ENCODE measurements at regions not wholly inside any gene's neighbourhood (a gene's known extent, or its start where the extent isn't known, plus 50 kb on each side); places are given as distances from the start of the nearest gene placed in this dataset.
"Not testable (repeated sequence)": the region's sequence is repeated elsewhere in the genome, so short reads cannot be mapped to it uniquely, and the experiment has no call there.

DNA sequence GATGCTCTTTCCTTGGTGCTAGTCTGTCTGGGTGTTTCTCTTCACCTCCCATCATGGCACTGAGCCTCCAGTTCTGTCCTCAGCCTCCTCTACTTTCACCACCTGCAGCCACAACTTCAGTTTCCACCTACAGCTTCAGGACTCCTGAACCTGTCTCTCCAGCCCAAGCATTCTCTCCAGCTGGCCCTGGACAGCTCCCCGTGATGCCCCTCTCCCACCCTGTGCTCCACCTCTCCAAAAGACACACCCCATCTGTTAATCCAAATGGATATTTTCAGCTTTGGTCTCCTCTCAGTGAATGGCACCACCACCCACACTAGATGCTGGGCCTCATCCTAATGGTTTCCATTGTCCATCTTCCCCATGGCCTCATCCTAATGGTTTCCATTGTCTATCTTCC lies 79.5 kb upstream of the NEDD9 start:
- no peak for DNase-seq (ENCODE audit: low spot score in 2 of 2)
- no peak for FAIRE-seq

GRCh38 chr6:11309947-11310665 lies 77.6 kb upstream of the NEDD9 start:
- DNase-seq (ENCODE audit: low spot score in 2 of 2): no peak
- FAIRE-seq: no peak

DNA sequence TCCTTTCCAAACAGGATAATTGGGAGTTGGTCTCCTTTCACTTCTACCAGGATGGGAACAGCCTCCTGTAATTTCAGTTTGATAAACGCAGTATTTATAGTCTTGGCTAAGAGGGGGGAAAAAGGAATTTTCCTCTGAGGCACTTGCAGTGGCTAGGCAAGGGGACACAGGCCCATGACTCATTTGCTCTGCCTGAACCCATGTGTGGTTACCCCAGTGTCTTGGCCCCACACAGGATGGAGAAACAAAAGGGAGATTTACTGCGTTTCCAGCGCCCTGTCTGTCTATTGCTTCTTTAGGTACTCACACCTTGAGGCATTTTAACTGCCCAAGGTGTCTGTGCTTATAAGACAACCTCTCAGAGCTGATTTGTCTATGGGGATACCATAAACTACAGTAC lies 74.8 kb upstream of the NEDD9 start:
- DNase-seq (ENCODE audit: low spot score in 2 of 2) (no peak), FAIRE-seq (no peak)

GRCh38 chr6:11304946-11305345 lies 72.5 kb upstream of the NEDD9 start:
- FAIRE-seq (no peak), DNase-seq (ENCODE audit: low spot score in 2 of 2) (no peak)

- DNase-seq (ENCODE audit: low spot score in 2 of 2); FAIRE-seq: not testable (repeated sequence)
Measured at GRCh38 chr6:11299876-11300428, 67.5 kb upstream of the NEDD9 start.

DNA sequence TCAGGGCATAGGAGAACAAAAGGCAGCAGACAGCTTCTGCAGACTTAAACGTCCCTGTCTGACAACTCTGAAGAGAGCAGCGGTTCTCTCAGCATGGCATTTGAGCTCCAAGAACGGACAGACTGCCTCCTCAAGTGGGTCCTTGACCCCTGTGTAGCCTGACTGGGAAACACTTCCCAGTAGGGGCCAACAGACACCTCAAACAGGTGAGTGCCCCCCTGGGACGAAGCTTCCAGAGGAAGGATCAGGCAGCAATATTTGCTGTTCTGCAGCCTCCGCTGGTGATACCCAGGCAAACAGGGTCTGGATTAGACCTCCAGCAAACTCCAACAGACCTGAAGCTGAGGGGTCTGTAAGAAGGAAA lies 66.9 kb upstream of the NEDD9 start:
- not testable (repeated sequence) for FAIRE-seq; DNase-seq (ENCODE audit: low spot score in 2 of 2)

- FAIRE-seq: no peak
Measured at GRCh38 chr6:11298651-11299420, 66.4 kb upstream of the NEDD9 start.

DNA sequence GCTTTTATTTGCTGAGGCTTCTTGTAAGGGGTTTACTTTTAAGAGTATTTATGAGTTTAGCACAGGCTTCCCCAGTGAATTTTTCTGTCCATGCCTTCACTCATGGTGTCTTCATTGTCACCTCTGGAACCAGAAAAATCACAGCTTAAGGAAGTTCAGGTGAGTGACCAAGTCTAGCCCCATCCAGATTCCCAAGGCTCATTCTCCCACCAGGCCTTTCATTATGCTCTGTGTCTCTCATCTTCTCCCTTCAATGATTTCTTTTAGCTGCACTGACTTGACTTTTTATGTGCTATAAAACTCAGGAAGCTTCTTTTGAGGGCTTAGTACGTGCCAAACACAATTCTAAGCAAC lies 64.9 kb upstream of the NEDD9 start:
- DNase-seq (ENCODE audit: low spot score in 2 of 2) (no peak), FAIRE-seq (no peak)

More at GRCh38 chr6:11298651-11299420, 66.4 kb upstream of the NEDD9 start:
- no peak for DNase-seq (ENCODE audit: low spot score in 2 of 2)

DNA sequence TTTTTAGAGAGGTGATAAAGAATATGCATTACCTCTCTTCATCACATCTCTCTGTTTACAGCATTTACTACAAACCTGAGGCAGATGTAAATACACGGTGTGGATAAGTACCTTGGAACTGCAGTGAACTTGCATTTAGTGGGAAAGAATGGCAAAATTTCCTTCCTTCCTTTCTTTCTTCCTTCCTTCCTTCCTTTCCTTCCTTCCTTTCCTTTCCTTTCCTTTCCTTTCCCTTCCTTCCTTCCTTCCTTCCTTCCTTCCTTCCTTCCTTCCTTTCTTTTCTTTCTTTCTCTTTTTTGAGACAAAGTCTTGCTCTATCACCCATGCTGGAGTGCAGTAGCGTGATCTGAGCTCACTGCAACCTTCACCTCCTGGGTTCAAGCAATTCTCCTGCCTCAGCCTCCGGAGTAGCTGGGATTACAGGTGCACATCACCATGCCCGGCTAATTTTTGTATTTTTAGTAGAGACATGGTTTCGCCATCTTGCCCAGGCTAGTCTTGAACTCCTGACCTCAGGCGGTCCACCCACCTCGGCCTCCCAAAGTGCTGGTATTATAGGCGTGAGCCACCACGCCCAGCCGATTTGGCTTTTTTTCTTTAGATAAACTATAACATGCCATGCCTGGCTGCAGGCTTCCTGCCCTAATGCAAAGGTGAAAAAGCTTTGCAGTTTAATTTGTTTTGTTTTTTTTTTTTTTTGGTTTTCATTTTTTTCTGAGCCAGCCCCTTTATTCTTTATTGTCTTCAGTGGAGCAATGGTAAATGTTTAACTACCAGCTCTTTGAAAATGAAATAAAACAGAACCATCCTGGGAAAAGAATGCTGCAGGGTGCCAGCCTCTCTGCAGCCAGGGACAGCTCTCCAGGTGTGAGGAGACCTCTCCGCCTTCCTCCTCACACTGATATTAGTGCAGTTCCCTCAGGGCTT lies 64.2 kb upstream of the NEDD9 start:
- FAIRE-seq: no peak
- DNase-seq (ENCODE audit: low spot score in 2 of 2): no peak

- DNase-seq (ENCODE audit: low spot score in 2 of 2) (no peak), FAIRE-seq (no peak)
Measured at GRCh38 chr6:11295969-11296368, 63.5 kb upstream of the NEDD9 start.

GRCh38 chr6:11294228-11294627 lies 61.8 kb upstream of the NEDD9 start:
- DNase-seq (ENCODE audit: low spot score in 2 of 2) (no peak), FAIRE-seq (no peak)

DNA sequence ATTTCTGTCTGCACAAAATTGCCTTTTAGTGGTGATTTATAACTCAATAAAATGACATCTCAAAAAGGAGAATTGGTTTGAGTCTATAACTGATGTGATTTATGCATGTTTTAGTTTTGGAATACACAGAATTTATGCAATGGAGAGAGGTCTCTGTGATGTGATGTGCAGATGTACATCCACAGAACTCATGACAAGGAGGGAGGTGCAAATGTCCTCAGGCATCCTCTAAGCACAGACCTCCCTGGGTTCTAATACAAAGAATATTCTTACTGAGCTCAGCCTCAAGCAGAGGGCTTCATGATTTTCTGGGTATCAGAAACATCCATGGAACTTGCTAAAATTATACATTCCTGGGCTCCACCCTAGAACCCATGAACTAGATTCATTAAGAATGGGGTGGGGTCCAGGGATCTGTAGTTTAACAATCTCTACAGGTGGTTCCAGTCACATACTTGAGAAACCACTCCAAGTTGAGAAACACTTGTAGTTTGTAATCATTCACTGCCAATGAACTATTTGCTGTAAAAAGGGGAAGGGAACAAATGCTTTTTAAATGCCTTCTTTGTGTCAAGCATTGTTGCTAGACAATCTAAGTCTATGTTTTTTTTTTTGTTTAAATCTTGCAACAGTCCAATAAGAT lies 60.2 kb upstream of the NEDD9 start:
- no peak for DNase-seq (ENCODE audit: low spot score in 2 of 2)
- no peak for FAIRE-seq

GRCh38 chr6:11292091-11292490 lies 59.6 kb upstream of the NEDD9 start:
- FAIRE-seq: no peak

GRCh38 chr6:11291582-11291981 lies 59.1 kb upstream of the NEDD9 start:
- no peak for FAIRE-seq

More at GRCh38 chr6:11292091-11292490, 59.6 kb upstream of the NEDD9 start:
- DNase-seq (ENCODE audit: low spot score in 2 of 2): no peak

DNA sequence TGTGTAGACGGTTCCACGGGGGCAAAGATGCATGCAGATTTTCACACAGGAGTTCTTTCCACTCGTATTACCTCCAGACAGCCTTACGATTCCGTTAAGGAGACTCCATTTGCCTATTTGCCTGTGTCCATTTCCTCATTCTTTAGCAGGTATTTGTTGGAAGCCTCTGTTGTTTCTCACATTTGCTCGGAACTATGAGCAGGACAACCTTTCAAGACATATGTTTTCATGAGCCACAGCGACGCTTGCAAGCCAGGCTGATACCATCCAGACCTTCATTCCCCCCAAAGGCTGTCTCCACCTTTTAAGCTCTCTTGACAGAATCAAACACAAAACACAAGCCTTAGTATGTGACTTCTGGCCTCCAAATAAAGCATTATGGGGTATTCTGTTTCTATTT lies 57.6 kb upstream of the NEDD9 start:
- DNase-seq (ENCODE audit: low spot score in 2 of 2) (no peak), FAIRE-seq (no peak)

More at GRCh38 chr6:11291582-11291981, 59.1 kb upstream of the NEDD9 start:
- DNase-seq (ENCODE audit: low spot score in 2 of 2): no peak

GRCh38 chr6:11288065-11288464 lies 55.6 kb upstream of the NEDD9 start:
- DNase-seq (ENCODE audit: low spot score in 2 of 2) (no peak), FAIRE-seq (no peak)

DNA sequence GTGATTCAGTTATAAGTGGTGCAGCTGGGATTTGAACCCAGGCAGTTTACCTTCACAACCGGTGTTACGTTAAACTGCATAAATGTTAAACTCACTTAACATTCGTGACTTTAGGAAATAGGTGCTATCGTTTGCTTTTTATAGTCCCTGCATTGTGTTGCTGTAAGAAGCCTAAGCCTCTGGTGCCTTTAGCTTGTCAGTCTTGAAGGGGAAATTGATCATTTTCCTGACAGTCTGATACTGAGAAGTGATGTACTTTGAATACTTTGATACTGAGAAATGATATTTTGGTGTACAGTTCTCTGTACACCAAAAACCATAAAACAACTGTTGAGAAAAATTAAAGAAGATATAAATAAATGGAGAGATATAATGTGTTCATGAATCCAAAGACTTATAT lies 52.5 kb upstream of the NEDD9 start:
- FAIRE-seq (no peak), DNase-seq (ENCODE audit: low spot score in 2 of 2) (no peak)

DNA sequence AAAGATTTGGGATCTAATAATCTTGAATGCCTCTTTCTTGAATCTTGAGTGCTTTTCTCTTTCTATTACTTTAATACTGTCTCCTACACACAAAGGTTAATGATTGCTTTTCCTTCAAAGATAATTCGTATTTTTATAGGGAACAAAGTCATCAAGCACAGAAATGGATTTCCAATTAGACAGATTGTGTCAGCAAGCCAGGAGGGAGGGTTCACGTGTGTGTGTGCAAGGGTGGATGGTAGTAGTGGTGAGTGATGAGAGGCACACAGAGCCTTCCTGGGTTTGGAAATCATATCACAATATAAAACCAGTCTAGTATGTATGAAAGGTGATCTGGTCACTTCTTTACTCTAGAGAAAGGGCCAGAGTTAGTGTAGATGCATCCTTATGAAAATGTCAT lies 51.2 kb upstream of the NEDD9 start:
- FAIRE-seq (no peak), DNase-seq (ENCODE audit: low spot score in 2 of 2) (no peak)

DNA sequence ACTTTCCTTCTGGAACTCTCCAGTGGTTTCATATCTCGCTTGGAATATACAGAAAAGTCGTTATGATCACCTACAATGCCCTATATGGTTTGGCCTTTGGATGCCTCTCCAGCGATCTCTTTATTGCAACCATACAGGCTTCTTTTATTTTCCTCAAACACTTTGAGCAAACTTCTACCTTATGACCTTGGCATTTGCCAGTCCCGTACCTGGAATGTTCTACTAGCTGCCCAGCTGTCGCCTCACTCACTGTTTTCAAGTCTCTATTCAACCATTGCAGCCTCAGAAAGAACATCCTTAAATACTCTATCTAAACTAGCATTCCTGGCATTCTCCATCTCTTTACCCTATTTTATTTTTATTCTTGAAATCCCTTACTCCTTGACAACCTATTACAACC lies 50.4 kb upstream of the NEDD9 start:
- no peak for DNase-seq (ENCODE audit: low spot score in 2 of 2)
- no peak for FAIRE-seq
